ENCODE measurements at regions not wholly inside any gene's neighbourhood (a gene's known extent, or its start where the extent isn't known, plus 50 kb on each side); places are given as distances from the start of the nearest gene placed in this dataset.

DNA sequence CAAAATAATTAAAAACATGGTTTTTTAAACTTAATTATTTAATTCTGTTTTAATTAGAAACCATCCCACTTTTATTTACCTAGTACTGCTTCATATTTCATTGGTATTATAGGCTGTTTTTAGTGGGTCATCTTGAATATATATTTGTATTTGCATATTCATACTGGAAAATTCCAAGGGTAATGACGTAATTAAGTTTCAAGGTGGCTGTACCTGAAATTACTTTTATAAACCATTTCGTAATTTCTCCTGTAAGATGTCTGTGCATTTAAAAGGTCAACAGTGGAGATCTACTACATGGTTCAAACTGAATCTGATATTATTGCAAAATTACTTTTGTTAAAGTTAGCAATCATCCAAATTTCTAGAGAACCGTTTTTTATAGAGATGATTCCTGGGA, 133.8 kb upstream of the NAALADL2 start:
- TF ChIP-seq CTCF (IDR thresholded peaks at IDR 0.05; ENCODE audit: unreplicated experiment): no peak
- intact Hi-C loops (cut with micrococcal nuclease; ENCODE audit: unreplicated experiment): no loop called here
- H3K4me3 Mint-ChIP-seq (ENCODE audit: low read depth, unreplicated experiment): no peak overlapping the region
- H3K27ac Mint-ChIP-seq (ENCODE audit: unreplicated experiment): no peak overlapping the region
- no TSS peak for BruUV-seq (replicated peaks)
- H3K36me3 Mint-ChIP-seq (ENCODE audit: insufficient read depth, unreplicated experiment): no peaks in the 10 kb centered on the region
- CTCF ChIA-PET: no interaction called here
- no peaks in the 10 kb centered on the region for H3K27me3 Mint-ChIP-seq (ENCODE audit: unreplicated experiment)
- H3K9me3 Mint-ChIP-seq (ENCODE audit: low read depth, unreplicated experiment): no peaks in the 10 kb centered on the region
- H3K4me1 Mint-ChIP-seq (ENCODE audit: low read depth, unreplicated experiment): no peaks in the 10 kb centered on the region
- DNase-seq: no peak

- Mint-ChIP-seq H3K4me3 (ENCODE audit: low read depth, unreplicated experiment) (no peak overlapping the region), H3K27ac (ENCODE audit: unreplicated experiment) (no peak overlapping the region), H3K27me3 (ENCODE audit: unreplicated experiment) (no peaks in the 10 kb centered on the region), H3K9me3 (ENCODE audit: low read depth, unreplicated experiment) (peaks cover 6% of the 10 kb centered on the region), H3K36me3 (ENCODE audit: insufficient read depth, unreplicated experiment) (no peaks in the 10 kb centered on the region), H3K4me1 (ENCODE audit: low read depth, unreplicated experiment) (no peaks in the 10 kb centered on the region)
- DNase-seq: no peak
- no TSS peak for BruUV-seq (replicated peaks)
- TF ChIP-seq CTCF (IDR thresholded peaks at IDR 0.05; ENCODE audit: unreplicated experiment): no peak
- intact Hi-C loops (cut with micrococcal nuclease; ENCODE audit: unreplicated experiment): no loop called here
- CTCF ChIA-PET: no interaction called here
Measured at GRCh38 chr3:174737966-174738365, 121.2 kb upstream of the NAALADL2 start.

DNA sequence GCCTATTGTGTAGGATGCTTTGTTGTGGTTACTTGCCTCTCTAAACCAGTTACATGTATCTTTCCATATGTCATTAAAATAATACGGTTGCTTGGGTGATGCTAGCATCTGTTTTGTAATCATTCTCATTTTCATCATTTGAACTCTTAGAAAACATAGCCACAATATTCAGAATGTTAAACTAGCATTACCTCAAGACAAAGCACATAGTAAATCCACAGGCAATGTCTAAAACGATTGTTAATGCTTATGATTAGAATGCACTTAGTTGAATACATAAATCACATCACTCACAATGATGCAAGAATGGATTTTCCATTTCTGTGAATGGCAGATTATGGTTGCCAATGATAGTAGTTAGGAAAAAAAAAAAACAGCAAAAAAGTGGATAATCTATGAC, 110.0 kb upstream of the NAALADL2 start:
- Mint-ChIP-seq H3K9me3 (ENCODE audit: low read depth, unreplicated experiment) (no peaks in the 10 kb centered on the region), H3K4me1 (ENCODE audit: low read depth, unreplicated experiment) (no peaks in the 10 kb centered on the region), H3K36me3 (ENCODE audit: insufficient read depth, unreplicated experiment) (no peaks in the 10 kb centered on the region), H3K27me3 (ENCODE audit: unreplicated experiment) (no peaks in the 10 kb centered on the region), H3K27ac (ENCODE audit: unreplicated experiment) (no peak overlapping the region), H3K4me3 (ENCODE audit: low read depth, unreplicated experiment) (no peak overlapping the region)
- BruUV-seq (replicated peaks): no TSS peak
- intact Hi-C loops (cut with micrococcal nuclease; ENCODE audit: unreplicated experiment): no loop called here
- TF ChIP-seq CTCF (IDR thresholded peaks at IDR 0.05; ENCODE audit: unreplicated experiment): no peak
- CTCF ChIA-PET: no interaction called here
- no peak for DNase-seq

- H3K4me3 Mint-ChIP-seq (ENCODE audit: low read depth, unreplicated experiment): no peak overlapping the region
- no peaks in the 10 kb centered on the region for H3K4me1 Mint-ChIP-seq (ENCODE audit: low read depth, unreplicated experiment)
- no peaks in the 10 kb centered on the region for H3K27me3 Mint-ChIP-seq (ENCODE audit: unreplicated experiment)
- DNase-seq: no peak
- no peak overlapping the region for H3K27ac Mint-ChIP-seq (ENCODE audit: unreplicated experiment)
- no peak for TF ChIP-seq CTCF (IDR thresholded peaks at IDR 0.05; ENCODE audit: unreplicated experiment)
- H3K36me3 Mint-ChIP-seq (ENCODE audit: insufficient read depth, unreplicated experiment): no peaks in the 10 kb centered on the region
- intact Hi-C loops (cut with micrococcal nuclease; ENCODE audit: unreplicated experiment): no loop called here
- no TSS peak for BruUV-seq (replicated peaks)
- CTCF ChIA-PET: interaction anchor here (0.6 kb wide), 1 partner anchor 89 kb away, joined by 4 read pairs; no protein-coding TSS in a partner anchor
- peaks cover 2% of the 10 kb centered on the region for H3K9me3 Mint-ChIP-seq (ENCODE audit: low read depth, unreplicated experiment)
Measured at GRCh38 chr3:174755833-174756829, 103.0 kb upstream of the NAALADL2 start.

All from Calu3 (cell line).